ENCODE measurements at regions not wholly inside any gene's neighbourhood (a gene's known extent, or its start where the extent isn't known, plus 50 kb on each side); places are given as distances from the start of the nearest gene placed in this dataset.

GRCh38 chrX:39477031-39477761 lies 620.6 kb downstream of the BCOR start:
- no peak for TF ChIP-seq CTCF (IDR thresholded peaks at IDR 0.05)
- DNase-seq (ENCODE audit: low spot score) (no peak), ATAC-seq (ENCODE audit: low FRiP score) (no peak)

- no peak for TF ChIP-seq CTCF (IDR thresholded peaks at IDR 0.05)
- DNase-seq (ENCODE audit: low spot score): no peak
- no peak for ATAC-seq (ENCODE audit: low FRiP score)
Measured at GRCh38 chrX:39477762-39478120, 620.0 kb downstream of the BCOR start.

GRCh38 chrX:39479856-39480255 lies 617.9 kb downstream of the BCOR start:
- ATAC-seq (ENCODE audit: low FRiP score) (no peak), DNase-seq (ENCODE audit: low spot score) (no peak)

GRCh38 chrX:39480963-39481362 lies 616.8 kb downstream of the BCOR start:
- ATAC-seq (ENCODE audit: low FRiP score): no peak
- no peak for DNase-seq (ENCODE audit: low spot score)
- no peak for TF ChIP-seq CTCF (IDR thresholded peaks at IDR 0.05)

More at GRCh38 chrX:39479856-39480255, 617.9 kb downstream of the BCOR start:
- no peak for TF ChIP-seq CTCF (IDR thresholded peaks at IDR 0.05)

- TF ChIP-seq CTCF (IDR thresholded peaks at IDR 0.05): no peak
- no peak for ATAC-seq (ENCODE audit: low FRiP score)
- DNase-seq (ENCODE audit: low spot score): no peak
Measured at GRCh38 chrX:39481621-39482020, 616.1 kb downstream of the BCOR start.

GRCh38 chrX:39484159-39485068 lies 613.3 kb downstream of the BCOR start:
- ATAC-seq (ENCODE audit: low FRiP score): no peak
- no peak for TF ChIP-seq CTCF (IDR thresholded peaks at IDR 0.05)
- DNase-seq (ENCODE audit: low spot score): no peak
